HG02981 (cell line): ENCODE measurements at regions not wholly inside any gene's neighbourhood (a gene's known extent, or its start where the extent isn't known, plus 50 kb on each side); places are given as distances from the start of the nearest gene placed in this dataset.

Source experiments
- ATAC-seq: cut with Tn5 transposase; IDR thresholded peaks from one replicate; pipeline ENCODE4 v1.9.1; 2021; ENCODE audit warnings: mild to moderate bottlenecking, moderate library complexity; ENCODE audit not compliant: unreplicated experiment

DNA sequence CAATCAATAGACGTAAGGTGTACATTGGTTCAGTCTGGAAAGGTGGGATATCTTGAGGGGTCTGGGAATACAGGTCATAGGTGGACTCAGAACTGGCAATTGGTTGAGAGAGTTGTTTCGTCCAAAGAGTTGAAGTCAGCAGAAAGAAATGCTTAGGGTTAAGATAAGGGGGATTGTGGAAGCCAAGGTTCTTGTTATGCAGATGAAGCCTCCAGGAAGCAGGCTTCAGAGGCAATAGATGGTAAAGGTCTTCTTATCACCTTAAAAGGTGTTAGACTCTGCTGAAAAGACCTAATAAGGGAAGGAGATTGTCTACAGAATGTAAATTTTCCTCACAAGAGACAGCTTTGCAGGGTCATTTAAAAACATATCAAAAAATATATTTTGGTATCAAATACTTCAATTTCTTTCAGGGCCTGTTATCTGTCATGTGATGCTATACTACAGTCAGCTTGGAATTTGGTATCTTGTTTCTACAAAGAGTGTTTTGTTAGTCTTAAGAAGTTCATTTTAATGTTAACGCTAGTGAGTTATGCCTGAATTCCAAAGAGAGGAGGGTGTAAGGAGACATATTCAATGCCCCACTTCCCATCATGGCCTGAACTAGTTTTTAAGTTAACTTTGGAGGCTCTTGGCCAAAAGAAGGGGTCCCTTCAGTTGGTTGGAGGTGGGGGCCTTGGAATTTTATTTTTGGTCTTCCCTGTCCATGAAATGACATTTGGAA, 378.2 kb upstream of the ROBO2 start:
- no peak for ATAC-seq

DNA sequence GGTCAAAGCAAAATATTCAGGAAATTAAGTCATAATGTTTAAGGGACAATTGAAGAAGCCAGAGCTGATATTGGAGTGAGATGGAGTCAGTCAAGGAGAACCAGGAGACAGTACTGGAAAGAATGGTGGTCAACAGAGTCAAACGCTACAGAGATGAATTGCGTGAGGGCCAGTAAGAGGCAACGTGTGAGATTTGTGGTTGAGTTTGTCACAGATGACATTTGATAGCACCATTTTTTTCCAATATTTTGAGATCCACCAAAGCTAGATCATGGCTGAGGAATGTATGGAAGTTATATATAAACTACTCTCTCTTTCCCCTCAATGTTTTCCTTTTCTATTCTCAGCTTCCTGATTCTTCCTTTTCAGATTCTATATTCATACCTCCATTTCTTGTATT, 375.1 kb upstream of the ROBO2 start:
- no peak for ATAC-seq

DNA sequence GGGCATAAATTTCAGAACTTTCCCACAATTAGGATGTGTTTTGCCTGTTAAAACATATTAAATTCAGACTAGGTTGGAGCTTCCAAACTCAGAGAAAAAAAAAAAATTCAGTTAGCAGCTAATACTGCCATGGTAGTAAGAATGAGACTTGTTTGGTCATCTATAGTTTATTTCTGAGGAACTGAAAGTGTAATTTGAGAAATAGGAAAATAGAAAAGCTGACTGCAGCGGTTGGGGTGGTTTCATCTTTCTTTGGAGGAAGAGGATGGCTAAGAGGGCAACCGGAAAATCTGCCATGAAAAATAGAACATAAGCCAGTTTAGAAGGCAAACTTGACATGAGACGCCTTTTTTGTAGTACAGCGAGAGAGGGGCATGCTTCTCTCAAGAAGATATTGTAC, 371.2 kb upstream of the ROBO2 start:
- ATAC-seq, result peak; percentile 45

DNA sequence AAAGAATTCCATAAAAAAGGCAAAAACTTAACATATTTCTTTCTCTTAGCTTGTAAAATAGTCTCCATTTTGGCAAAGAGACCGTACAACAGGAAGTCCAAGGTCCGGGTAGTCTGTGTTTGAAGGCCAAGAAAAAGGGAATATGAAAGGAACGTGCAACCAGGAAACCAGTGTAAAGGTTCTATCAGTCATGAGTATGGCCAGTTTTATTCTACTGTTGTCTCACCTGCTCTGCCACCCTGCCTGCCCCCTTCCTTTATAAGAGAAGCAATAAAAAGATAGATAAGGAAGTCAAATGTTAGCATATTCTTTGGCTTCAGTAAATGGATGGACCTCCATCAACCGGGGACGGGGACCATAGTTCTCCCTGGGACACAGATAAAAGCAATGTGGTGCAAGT, 370.6 kb upstream of the ROBO2 start:
- ATAC-seq, result no peak

DNA sequence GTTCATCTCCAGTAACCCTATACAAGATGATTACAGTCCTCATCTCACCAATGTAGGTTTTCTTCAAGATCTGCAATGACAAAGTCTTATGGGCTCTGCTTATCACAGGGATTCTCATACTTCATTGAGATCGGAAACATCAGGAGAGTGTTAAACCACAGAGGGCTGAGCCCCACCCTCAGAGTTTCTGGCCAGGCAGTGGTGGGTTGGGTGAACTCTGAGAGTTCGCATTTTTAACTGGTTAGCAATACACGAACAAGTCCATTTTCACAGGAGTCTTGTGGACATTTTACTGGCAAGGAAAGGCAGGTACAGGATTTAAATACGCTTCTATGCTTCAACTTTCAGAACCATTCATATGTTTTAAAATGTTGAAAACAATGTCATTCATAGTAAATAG, 366.7 kb upstream of the ROBO2 start:
- ATAC-seq, result no peak

DNA sequence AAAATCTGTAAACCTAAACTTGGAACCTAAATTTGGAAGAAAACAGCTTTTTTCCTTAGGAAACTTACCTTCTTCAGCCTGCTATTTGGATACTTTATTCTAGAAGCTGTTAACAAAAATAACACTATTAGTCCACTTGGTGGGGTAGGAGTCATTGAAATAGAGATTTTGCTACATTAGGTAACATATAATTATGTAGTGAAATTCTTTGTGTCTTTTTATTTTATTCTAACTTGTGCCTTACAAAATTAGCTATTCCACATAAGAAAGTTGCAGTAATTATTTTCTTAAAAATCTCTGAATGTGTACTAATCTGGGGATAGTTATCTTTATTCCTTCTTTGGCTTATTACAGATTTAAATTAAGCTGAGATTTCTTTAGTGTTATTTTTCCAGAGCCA, 360.4 kb upstream of the ROBO2 start:
- ATAC-seq, result no peak

DNA sequence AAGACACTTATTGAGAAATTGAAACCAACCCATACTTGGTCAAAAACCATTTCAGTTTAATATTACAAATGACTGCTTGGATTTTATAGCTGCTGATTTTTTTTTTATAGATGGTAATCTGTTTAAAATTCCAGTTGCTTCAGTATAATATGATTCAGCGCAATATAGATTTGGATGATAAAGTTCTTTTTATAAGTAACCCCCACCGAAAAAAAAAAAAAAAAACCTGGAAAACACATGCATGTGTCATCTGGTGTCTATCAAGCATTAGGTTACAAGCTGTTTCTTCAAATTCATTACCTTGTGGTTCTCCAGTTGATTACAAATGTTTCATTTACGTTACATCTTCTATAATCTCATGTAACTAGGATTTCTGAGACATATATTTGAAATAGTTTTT, 356.6 kb upstream of the ROBO2 start:
- no peak for ATAC-seq

DNA sequence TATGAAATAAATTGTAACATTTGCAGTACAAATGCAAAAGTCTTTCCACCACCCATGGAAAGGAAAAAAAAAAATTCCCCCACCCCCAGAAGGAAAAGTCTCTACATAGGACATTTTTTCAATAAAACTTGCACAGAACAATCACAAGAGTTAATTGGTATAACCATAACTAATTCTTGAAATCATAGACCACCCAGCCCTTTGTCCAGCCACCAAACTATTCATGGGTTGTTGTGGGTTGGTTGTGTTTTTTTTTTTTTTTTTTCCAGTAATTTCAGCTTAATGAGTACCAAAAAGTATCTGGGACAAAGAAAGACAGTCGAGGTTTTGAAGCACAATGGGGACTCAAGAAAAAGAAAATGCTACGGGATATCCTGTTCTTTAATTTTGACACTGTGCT, 355.0 kb upstream of the ROBO2 start:
- ATAC-seq, result no peak

DNA sequence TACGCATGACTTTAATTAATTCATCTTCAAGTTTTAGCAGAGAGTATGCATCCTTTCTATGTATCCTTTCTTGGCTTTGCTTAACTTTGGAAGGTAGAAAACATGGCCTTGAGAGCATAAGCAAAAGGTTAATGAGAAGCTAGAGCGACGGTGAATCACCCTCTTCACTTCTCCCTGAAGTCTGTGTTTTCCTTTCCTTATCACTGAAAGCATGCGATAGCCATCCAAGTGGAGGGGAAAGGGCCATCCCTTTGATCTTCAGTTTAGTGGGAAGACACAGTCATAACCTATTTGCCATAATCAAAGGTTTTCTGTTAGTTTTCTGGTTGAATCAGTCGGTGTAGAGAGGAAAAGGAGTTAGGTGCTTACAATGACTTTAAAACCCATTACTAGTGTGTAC, 354.0 kb upstream of the ROBO2 start:
- no peak for ATAC-seq

DNA sequence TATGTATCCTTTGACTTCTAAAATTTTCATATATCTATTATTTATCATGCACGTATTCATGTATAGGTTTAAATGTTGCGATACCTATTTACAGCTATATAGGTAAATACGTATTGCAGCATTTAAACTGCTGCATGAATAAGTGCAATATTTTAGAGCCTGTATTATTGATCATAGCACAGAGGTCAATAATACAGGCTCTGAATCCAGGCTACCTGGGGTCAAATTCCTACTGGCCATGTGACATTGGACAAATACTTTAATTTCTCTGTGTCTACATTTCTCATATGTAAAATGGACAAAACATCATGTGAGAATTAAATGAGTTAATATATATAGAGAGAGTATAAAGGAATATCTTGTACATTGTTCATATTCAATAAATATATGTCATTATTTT, 352.9 kb upstream of the ROBO2 start:
- ATAC-seq, result no peak

DNA sequence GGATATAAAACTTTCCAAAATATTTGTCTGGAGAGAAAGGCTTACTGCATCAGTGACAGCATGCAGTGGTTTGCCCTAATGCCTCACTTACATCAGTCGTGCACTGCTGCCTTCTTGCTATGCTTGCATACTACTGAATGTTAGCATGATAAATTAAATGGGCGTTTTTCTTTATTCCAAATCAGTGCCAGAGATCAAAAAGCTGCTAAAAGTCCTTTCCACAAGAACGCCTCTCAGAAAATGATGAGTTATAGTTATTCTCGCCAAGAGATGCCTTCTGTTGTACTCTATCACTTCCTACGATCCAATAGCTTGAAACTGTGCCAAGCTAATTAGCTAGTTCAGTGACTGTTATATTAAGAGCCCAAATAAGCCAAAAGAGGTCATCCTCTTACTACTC, 345.8 kb upstream of the ROBO2 start:
- no peak for ATAC-seq

DNA sequence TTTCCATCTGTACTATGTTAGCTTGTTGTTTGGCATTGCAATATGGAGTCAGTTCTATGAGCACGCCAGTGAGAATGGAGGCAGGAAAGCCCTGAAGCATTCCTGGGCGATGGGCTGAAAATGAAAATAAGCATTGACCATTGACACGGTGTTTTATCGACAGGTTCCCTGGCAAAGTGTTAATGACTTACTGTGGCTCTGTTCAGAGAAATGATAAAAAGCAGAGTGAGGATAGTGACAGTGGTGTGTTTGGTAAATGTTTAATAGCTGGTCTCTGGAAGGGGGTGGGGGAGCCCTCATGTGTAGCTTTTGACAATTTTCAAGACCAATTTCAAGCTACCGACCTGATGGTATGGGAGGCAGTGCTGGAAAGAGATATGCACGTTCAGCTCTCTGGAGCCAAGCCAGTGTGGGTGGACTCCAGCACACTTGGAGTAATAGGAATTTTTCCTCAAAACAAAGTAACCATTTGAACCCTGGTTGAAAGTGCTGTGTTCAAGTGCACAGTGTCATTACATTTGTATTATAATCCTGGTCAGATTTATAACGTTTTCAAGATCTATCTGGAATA, 341.7 kb upstream of the ROBO2 start:
- ATAC-seq, result no peak

DNA sequence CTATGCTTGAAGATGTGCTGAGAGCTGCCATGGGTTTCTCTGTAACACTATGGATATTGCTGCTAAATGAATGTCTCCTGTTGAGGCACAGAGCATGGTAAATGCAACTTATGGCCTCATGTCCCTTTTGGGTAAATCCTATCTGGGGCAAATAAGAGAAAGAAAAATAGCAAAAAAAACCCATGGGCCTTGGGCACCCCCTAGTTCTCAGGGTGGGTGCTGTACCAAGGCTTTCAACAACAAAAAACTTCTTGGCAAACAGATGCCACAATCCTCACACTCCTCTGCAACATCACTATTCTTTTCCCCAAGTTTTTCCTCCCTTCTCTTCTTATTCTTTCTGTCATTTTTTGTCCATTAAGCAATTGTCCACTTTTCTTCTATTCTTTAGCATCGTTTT, 340.1 kb upstream of the ROBO2 start:
- no peak for ATAC-seq

DNA sequence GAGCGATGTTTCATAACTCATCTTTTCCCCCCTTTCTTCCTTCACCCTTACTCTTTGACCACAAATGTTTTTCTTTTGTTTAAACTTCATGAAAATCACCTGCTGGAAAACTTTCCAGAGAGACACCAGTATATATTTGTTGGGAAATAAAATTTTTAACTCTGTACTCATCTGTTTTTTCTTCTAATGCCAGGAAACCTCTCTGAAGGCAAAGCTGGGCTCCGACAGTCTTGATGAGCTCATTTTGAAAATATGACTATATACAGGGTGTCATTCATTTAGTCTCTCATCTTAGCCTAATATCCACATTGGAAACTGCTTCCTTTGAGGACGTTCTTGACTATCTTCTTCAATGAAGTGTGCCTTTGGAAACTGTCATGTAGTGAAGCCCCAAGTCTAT, 339.6 kb upstream of the ROBO2 start:
- ATAC-seq, result no peak

DNA sequence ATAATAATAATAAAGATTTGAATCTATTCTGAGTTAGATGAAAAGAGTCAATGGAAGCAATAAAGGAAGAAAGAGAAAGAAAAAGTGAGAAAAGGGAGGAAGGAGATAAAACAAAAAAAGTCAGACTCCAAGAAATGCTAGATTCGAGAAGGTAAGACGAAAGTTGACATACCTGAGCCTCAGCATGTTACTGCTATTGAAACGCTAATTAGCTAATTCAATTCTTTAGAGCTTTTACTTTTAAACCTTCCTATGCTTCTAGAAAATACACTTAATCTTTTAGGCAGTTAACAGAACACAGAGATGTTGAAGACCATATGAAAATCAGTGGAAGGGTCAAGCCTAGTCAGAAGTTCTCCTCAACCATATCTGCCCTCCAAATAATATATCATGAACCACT, 337.2 kb upstream of the ROBO2 start:
- ATAC-seq, result no peak

DNA sequence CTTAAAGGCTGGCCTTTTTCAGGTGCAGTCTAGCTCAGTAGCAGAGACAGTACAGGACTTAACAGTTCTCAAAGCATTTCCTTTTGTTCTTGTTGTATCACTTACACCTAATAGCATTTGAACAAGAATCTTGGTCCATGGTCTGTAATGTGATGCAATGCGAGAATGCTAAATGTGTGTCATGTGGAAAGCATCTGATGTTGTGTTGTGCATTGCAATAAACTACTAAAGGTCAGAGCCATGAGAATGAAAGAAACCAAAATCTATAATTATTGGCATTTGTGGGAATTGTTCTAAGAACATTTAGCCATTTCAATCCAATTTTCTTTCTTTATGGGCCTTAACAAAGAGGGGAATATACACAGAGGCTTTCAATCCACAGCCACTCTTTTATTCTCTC, 324.5 kb upstream of the ROBO2 start:
- no peak for ATAC-seq

DNA sequence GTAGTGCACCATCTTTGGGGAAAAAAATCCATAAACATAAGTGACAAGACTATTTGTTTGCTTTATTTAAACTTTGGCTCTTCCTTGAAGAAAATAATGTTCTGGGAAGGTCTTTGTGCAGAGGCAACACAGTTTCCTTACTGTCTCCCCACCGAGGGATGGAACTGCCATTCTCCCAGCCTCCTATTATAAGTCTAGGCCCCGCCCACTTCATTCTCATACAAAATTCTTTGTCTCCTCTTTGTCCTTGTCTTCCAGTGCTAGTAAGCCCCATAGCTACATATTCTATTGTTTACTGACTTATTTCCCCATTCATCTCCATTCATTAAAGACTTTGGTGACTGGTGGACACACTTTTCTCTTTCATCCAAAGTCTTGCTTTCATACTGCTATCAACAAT, 316.5 kb upstream of the ROBO2 start:
- ATAC-seq, result no peak

DNA sequence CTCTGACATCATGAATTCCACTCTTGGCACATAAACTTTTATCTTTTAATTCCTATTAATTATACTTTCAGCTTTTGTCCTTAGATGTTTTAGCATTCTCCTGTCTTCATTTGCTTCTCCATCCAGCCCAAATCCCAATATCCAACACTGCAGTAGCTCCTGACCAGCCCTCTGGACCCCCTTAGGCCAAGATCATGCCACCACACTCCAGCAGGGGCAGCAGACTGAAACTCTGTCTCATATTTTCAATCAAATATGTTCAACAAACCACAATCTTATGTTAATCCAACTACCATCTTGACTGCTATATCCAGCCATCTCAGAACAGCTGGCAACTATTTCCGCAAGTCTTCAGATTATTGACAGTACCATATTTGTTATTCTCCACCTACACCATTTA, 315.8 kb upstream of the ROBO2 start:
- ATAC-seq, result no peak

DNA sequence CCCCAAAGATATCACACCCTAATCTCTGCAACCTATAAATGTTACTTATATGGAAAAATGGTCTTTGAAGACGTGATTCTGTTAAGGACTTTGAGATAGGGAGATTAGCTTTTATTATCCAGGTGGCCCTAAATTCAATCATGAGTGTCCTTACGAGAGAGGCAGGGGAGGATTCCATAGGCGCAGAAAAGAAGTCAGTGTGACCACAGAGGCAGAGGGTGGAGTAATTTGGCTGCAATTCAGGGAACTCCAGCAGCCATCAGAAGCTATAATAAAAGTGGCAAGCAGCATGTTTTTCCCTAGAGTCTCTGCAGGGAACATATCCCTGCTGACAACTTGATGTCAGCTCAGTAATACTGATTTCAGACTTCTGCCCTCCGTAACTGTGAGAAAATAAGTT, 315.2 kb upstream of the ROBO2 start:
- no peak for ATAC-seq

DNA sequence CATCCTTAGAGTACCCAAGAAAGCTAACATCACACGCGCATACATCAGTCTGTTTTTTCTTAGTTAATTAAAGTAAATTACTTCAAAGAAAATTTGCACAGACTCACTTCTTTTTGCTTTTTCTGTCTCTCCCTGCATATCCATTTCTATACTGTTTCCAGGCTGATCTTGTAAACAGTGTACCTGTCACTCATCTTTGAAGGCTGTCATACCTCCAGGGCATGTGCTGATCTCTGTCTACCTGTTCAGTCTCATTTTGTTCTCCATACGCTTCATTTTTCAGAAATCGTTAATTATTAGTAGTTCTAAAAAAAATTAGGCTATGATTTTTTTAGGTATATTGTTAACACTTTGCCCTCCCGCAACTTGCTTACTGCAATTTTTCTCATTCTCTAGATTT, 313.9 kb upstream of the ROBO2 start:
- no peak for ATAC-seq

DNA sequence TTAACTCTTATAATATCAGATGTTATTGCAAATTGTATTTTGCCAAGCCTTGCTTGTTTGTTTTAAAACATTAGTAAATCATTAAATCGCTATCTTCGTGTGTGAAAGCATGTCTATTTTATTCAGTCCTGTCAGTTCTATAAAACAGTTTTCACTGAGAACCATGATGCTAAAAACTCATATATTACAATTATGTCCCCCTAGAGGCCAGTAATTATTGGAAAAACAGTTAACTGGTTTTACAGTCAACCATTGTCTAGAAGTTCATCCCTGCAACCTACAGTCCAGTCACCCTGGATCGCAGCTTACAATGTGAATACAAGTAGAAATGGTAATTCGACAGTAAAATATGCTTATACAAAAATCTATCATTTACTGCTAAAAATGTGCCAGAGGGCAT, 311.5 kb upstream of the ROBO2 start:
- no peak for ATAC-seq

DNA sequence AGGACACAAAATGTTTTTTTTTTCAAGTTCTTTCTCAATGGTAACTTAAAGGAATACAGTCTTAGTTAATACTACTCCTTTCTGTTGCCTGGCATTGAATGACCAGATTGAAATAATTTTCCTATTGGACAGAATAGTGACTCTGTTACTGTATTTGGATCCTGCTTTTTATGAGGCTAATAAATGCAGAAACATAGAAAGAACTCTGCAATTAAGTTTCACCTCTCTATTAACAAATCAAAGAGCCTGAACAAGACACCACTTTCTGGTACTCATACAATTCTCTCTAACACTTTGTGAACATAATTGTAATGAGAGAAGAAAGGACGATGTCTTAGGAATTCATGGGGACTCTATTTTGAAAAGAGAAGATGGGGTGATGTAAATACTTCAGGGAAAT, 308.4 kb upstream of the ROBO2 start:
- ATAC-seq, result no peak

DNA sequence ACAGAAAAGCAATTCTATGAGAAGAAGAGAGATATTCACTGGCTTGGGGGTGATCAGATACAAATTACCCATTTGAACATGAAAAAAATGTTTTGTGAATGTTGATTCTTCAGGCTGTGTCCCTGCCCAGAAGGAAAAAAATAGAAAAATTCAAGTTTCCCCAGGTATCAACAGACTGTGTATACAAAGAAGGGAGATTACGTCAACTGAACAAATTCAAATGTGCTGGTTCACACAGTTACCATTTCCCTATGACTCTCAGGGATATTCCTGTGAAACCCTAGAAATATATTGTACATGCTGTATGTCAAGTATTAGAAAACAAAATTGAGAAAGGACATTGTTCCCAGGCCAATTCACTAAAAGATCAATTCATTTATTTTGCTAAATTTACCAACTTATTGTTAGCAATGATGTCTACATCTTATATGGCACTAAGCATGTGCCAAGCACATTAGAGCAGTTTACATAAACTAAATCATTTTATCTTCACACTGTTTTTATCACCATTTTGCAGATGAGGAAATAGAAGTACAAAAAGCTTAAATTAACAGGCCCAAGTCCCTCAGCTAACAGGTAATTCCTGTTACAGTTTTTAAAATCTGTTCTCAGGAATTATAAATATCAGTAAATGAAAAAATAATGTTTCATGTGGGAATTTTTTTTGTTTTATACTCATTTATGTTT, 306.7 kb upstream of the ROBO2 start:
- ATAC-seq, result no peak
